GM21447 (cell line): ENCODE measurements at regions not wholly inside any gene's neighbourhood (a gene's known extent, or its start where the extent isn't known, plus 50 kb on each side); places are given as distances from the start of the nearest gene placed in this dataset.
"Not testable (repeated sequence)": the region's sequence is repeated elsewhere in the genome, so short reads cannot be mapped to it uniquely, and the experiment has no call there.

Experiments used
- ATAC-seq: cut with Tn5 transposase; IDR thresholded peaks from one replicate; pipeline ENCODE4 v1.9.1; 2021; ENCODE audit not compliant: unreplicated experiment

DNA sequence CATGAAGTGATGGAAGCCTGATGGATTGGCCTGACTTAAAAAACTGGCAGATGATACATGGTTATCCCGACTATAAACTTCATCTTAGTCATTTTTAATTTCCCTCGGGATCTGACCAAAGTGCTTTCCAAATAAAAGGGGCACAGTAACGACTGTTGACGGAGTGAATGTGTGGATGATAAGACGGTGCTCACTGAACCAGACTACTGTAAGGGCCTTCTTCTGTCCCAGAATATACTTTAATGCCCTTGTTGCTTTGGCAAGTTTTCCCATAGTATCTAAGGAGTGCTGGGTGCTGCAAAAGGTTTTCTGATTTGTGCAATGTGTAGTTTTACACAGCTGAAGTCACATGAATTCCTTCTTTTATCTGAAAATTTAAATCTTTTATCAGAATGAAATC, 373.5 kb downstream of the DSEL start:
- ATAC-seq, result no peak

GRCh38 chr18:67142604-67143003, 373.9 kb downstream of the DSEL start:
- ATAC-seq, result no peak

DNA sequence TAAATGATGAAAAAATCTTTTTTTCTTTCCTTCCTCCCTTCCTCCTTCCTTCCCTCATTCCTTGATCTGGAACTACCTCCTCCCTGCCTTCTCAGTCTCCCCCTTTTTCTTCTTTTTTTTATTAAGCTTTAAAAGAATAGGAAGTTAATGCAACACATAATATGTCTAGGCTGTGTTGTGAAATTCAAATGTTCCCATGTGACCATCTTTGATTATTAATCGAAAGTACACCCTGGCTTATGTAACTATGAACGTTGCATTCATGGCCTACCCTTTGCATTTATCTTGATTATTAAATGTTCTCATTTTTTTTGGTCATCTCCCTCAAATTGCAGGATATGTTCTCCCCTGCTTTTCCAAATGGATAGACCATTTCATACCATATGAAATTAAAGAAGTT, 376.0 kb downstream of the DSEL start:
- no peak for ATAC-seq

GRCh38 chr18:67139899-67140298, 376.6 kb downstream of the DSEL start:
- ATAC-seq, result no peak

- no peak for ATAC-seq
Observed at GRCh38 chr18:67135981-67136380, 380.5 kb downstream of the DSEL start.

- no peak for ATAC-seq
Observed at GRCh38 chr18:67134911-67135310, 381.6 kb downstream of the DSEL start.

GRCh38 chr18:67133669-67134068, 382.9 kb downstream of the DSEL start:
- ATAC-seq, result no peak

DNA sequence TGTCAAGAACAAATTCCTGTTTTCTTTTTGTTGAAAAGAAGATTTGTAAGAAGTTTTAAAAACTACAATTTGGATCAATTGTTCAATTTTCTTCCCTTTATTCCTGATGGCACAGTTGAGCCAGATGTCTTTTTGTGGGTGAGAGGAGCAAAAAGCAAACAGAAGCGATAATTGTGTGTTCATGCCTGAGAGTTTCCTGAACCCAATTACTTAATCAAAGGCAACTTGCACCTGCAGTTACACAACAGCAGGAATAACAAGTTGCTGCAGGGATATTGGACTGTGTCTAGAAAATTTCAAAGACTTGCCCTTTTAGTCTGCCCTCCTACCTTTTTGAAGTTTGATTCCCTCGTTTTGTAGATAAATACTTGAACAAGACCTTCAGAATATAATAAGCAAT, 383.6 kb downstream of the DSEL start:
- no peak for ATAC-seq

DNA sequence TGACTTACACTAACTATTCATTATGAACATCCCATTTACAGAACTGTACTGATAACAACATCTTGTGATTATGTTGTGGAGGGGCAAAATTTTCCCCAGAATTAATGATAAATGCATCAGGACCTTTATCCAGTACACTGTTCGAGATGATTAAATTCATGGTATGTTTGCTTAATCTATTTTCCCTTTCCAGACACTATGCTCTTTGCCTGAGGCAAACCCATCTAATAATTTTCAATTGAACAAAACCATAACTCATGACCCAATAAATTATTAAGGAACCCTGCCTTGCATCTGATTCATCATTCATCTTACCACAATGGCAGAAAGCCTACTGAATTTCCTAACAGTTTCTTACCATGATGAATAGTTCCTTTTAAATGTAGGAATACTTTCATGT, 385.0 kb downstream of the DSEL start:
- ATAC-seq, result no peak

DNA sequence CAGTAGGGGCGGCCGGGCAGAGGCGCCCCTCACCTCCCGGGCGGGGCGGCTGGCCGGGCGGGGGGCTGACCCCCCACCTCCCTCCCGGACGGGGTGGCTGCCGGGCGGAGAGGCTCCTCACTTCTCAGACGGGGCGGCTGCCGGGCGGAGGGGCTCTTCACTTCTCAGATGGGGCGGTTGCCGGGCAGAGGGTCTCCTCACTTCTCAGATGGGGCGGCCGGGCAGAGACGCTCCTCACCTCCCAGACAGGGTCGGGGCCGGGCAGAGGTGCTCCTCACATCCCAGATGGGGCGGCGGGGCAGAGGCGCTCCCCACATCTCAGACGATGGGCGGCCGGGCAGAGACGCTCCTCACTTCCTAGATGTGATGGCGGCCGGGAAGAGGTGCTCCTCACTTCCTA, 389.8 kb downstream of the DSEL start:
- not testable (repeated sequence) for ATAC-seq

GRCh38 chr18:67123901-67124300, 392.6 kb downstream of the DSEL start:
- no peak for ATAC-seq

DNA sequence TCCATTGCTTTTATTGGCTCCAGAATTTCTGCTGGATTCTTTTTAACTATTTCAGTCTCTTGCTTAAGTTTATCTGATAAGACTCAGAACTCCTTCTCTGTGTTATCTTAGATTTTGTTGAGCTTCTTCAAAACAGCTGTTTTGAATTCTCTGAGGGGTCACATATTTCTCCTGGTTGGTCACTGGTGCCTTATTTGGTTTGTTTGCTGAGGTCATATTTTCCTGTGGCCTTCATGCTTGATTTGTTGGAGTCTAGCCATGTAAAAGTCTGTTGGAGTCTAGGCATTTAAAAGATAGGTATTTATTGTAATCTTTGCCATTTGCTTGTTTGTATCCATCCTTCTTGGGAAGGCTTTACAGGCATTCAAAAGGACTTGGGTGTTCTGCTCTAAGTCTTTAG, 398.7 kb downstream of the DSEL start:
- no peak for ATAC-seq

GRCh38 chr18:67109535-67109934, 407.0 kb downstream of the DSEL start:
- ATAC-seq, result no peak

DNA sequence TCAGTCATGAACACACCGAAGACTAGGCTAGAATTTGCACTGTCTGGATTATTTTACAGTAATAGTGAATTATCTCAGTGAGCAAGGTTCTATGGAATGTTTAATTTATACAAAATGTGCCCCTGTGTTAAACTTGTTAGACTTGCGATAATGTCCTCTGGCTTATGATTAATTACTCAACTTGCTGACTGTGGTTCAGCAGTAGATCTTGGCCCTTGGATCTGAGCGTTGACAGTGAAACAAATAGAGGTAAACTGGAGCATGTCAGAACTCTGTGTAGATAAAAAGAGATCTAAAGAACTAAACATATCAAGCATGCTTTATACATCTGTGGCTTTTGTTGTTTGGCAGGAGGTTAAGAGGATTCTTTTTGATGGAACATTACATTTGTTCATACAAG, 407.6 kb downstream of the DSEL start:
- ATAC-seq, result no peak

- ATAC-seq, result peak; percentile 93
Observed at GRCh38 chr18:67104700-67105284, 411.7 kb downstream of the DSEL start.

DNA sequence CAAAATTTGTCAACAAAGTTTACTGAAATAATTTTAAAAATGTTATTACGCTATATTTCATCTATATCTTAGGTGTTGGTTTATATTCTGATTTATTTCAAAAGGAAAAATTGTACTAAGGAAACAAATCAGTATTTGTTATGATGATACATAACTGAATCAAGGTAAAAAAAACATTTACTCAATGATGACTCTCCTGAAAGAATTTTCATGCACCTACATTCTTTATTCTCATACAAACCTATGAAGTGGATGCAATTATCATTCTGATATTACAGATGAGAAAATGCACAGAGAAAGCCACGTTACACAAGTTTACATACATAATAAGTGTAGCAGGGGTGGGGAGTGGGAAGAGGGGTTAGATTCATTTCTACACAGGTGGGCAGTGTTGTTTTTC, 422.4 kb downstream of the DSEL start:
- no peak for ATAC-seq

DNA sequence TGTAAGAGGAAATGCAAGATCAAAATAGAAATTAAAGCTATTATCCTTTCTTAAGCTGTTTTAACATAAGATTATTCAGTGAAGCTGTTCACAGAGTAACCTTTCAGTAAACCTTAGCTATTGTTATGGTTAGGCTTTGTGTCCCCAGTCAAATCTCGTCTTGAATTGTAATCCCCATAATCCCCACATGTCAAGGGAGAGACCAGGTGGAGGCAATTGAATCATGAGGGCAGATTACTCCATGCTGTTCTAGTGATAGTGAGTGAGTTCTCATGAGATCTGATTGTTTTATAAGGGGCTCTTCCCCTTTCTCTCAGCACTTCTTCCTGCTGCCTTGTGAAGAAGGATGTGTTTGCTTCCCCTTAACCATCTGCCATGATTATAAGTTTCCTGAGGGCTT, 424.4 kb downstream of the DSEL start:
- no peak for ATAC-seq

GRCh38 chr18:67081482-67082211, 434.9 kb downstream of the DSEL start:
- ATAC-seq, result no peak

GRCh38 chr18:67080601-67081000, 435.9 kb downstream of the DSEL start:
- no peak for ATAC-seq

DNA sequence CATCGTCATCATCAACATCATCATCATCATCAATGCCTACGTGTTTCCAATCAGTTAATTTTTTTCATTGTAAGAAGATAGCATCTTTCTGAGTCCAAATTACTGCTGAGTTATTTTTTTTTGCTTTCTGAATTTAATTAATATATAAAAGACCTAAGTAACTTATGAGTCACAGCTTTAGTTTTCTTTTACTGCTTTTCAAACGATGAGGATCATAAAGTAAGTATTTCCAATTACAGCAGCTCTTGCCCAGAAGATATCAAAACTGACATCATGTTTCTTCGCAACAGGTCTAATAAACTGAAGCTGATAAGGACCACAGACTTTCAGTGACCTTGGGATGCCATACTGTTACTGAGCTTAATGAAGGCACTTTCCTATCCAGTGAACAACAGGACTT, 442.2 kb downstream of the DSEL start:
- ATAC-seq, result no peak

GRCh38 chr18:67072791-67073190, 443.7 kb downstream of the DSEL start:
- ATAC-seq, result no peak

DNA sequence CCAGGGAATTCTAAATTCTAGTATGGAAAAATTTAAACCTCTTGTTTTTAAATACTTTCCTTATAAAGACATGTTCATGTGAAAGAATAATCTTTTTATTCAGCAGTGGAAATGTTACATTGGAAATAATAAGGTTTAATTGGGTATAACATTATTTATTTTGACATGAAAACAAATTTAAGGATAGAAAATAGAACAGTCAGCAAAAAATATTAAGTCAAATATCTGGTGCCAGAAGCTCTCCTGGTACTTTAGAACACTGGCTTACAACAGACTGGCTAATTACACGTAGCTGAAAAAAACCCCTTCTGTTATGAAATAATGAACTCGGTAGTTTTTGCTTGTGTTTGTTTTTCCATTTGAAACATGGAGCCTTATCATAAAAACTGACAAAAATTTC, 447.9 kb downstream of the DSEL start:
- no peak for ATAC-seq

- no peak for ATAC-seq
Observed at GRCh38 chr18:67047334-67047733, 443.4 kb upstream of the CDH19 start.
